Ectodermal cell (in vitro differentiated cells): ENCODE measurements at regions not wholly inside any gene's neighbourhood (a gene's known extent, or its start where the extent isn't known, plus 50 kb on each side); places are given as distances from the start of the nearest gene placed in this dataset.
"Not testable (repeated sequence)": the region's sequence is repeated elsewhere in the genome, so short reads cannot be mapped to it uniquely, and the experiment has no call there.

ENCODE experiments used
- H3K27ac ChIP-seq: 2 replicates; pipeline ENCODE4 v1.7.0; 2013; ENCODE audit warnings: mild to moderate bottlenecking, low read depth, low read length; ENCODE audit not compliant: insufficient read depth, poor library complexity, severe bottlenecking
- H3K27me3 ChIP-seq: 2 replicates; pipeline ENCODE4 v1.7.0; 2013; ENCODE audit warnings: mild to moderate bottlenecking, low read length; ENCODE audit not compliant: insufficient read depth, control insufficient read depth, poor library complexity, severe bottlenecking
- H3K36me3 ChIP-seq: one replicate; pipeline ENCODE4 v1.7.0; 2013; ENCODE audit warnings: low read length; ENCODE audit not compliant: control insufficient read depth, insufficient read depth
- H3K4me1 ChIP-seq: one replicate; pipeline ENCODE4 v1.7.0; 2013; ENCODE audit warnings: low read length; ENCODE audit not compliant: control insufficient read depth, insufficient read depth
- H3K4me3 ChIP-seq: 2 replicates; pipeline ENCODE4 v1.7.0; 2013; ENCODE audit warnings: low read depth, low read length, control low read depth; ENCODE audit not compliant: insufficient read depth
- H3K9me3 ChIP-seq: 2 replicates; pipeline ENCODE4 v1.7.0; 2013; ENCODE audit warnings: mild to moderate bottlenecking, low read length, moderate library complexity; ENCODE audit not compliant: control insufficient read depth
- WGBS, 2 experiments: methylation state at CpG; one replicate each; pipeline ENCODE4 v1.1.7; 2013; ENCODE audit warnings: missing lambda C conversion rate in 2 of 2; 5-methylcytosine and 5-hydroxymethylcytosine counted together

DNA sequence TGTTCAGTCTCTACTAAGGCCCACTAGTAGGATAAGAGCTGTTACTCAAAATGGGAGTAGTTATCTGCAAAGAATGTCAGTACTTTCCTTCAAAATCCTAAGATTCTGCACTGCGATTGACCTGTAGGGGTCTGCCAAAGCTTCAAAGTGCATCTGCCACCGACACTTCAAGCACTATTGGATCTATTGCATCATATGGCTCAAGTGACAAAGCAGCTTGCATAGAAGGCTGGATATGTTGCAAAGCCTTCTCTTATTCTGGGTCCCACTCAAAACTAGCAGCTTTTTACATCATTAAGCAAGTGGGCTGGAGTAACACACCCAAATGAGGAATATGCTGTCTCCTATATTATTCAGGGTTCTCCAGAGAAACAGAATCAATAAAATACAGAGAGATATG, 115.4 kb upstream of the EMCN start:
- no peaks in the 10 kb centered on the region for H3K36me3 ChIP-seq
- H3K4me3 ChIP-seq, result no peak overlapping the region
- no peak overlapping the region for H3K27ac ChIP-seq
- no peaks in the 10 kb centered on the region for H3K27me3 ChIP-seq
- WGBS, 2 experiments, result 95 to 96% methylated on average over 2 of the region's 2 CpGs
- no peaks in the 10 kb centered on the region for H3K4me1 ChIP-seq
- H3K9me3 ChIP-seq, result no peaks in the 10 kb centered on the region

DNA sequence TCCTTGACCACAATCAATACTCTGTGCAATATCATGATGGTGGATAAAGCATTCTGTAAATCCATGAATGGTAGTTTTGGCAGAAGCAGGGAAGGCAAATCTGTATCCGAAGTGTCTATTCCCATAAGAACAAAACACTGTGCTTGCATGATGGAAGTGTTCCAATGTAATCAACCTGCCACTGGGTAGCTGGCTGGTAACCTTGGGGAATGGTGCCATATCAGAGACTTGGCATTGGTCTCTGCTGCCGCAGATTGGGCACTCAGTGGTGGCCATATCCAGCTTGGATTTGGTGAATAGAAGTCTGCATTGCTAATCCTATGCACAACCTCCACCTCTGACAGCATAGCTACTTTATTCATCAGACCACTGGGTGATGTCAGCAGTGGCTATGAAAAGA, 114.3 kb upstream of the EMCN start:
- 94 to 97% methylated on average over 2 of the region's 2 CpGs for WGBS, 2 experiments
- H3K4me3 ChIP-seq, result no peak overlapping the region
- no peaks in the 10 kb centered on the region for H3K36me3 ChIP-seq
- no peaks in the 10 kb centered on the region for H3K4me1 ChIP-seq
- H3K27ac ChIP-seq, result no peak overlapping the region
- no peaks in the 10 kb centered on the region for H3K27me3 ChIP-seq
- H3K9me3 ChIP-seq, result no peaks in the 10 kb centered on the region

DNA sequence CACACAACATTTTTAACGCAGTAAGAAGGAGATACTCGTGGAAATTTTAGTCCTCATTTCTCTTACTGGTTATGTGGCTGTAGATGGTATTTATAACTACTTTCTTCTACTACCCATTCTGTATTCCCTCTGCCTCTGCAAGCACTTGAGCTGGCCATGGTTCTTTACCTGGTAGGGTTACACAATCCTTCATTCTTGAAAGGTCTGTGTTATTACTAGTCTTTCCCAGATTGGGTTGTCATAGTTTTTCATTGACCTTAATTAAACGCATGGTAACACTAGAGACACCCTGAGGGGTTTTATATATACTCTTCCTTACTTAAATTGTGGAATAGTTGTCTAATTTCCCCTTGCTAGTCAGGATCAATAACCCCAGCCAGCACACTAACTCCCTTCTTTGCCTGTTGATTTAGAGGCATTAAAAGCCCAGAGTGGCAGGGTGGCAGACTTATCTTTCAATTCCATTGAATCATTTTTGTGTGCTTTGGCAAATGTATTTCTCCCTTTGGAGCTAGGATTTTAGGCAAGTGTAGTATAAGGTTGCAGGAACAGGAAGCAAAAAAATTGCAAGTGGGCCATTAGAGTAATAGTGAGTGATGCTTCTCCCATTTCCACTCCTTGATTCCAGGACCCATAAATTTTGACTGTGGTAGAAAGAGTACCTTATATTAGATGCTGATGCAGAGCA, 113.6 kb upstream of the EMCN start:
- Histone ChIP-seq H3K27me3 (no peaks in the 10 kb centered on the region), H3K27ac (no peak overlapping the region), H3K9me3 (no peaks in the 10 kb centered on the region), H3K4me1 (no peaks in the 10 kb centered on the region), H3K36me3 (no peaks in the 10 kb centered on the region), H3K4me3 (no peak overlapping the region)
- 100% methylated on average over 1 of the region's 3 CpGs; no CpG with 5 or more reads in 1 of the 2 experiments for WGBS, 2 experiments

DNA sequence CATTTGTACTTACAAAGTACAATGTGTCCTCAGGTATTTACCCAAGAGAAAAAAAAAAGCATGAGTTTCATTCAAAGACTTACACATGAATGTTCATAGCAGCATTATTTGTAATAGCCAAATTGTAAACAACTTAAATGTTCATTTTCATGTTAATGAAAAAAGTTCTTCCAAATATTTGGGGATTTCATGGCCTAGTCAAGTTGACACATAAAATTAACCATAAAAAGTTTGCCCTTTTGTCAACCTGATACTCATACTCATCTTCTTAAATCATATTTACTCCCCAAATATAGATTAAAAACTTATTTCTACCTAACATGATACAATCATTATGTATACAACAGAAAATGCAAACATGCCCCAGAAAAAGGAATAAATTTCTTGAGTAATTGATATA, 112.5 kb upstream of the EMCN start:
- no peaks in the 10 kb centered on the region for H3K4me1 ChIP-seq
- no peaks in the 10 kb centered on the region for H3K9me3 ChIP-seq
- H3K27ac ChIP-seq, result no peak overlapping the region
- H3K36me3 ChIP-seq, result no peaks in the 10 kb centered on the region
- H3K4me3 ChIP-seq, result no peak overlapping the region
- no peaks in the 10 kb centered on the region for H3K27me3 ChIP-seq

DNA sequence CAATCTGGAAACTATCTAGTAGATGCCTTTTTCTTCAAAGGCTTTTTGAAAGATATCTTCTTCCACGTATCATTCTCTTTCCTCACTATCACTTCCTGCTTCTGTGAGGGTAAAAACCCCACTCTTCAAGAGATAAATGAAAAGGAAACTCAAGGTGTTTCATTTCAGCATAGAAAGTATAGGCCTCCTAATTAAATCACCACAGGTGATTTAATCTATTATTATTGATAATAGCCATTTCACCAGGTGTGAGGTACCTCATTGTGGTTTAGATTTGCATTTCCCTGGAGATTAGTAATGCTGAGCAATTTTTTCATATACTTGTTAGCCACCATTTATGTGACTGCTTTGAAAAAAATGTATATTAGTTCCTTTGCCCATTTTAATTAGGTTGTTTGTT, 92.0 kb upstream of the EMCN start:
- Histone ChIP-seq H3K9me3 (no peaks in the 10 kb centered on the region), H3K36me3 (no peaks in the 10 kb centered on the region), H3K4me1 (no peaks in the 10 kb centered on the region), H3K4me3 (no peak overlapping the region), H3K27me3 (no peaks in the 10 kb centered on the region), H3K27ac (no peak overlapping the region)
- 80 to 100% methylated on average over 1 of the region's 1 CpG for WGBS, 2 experiments

DNA sequence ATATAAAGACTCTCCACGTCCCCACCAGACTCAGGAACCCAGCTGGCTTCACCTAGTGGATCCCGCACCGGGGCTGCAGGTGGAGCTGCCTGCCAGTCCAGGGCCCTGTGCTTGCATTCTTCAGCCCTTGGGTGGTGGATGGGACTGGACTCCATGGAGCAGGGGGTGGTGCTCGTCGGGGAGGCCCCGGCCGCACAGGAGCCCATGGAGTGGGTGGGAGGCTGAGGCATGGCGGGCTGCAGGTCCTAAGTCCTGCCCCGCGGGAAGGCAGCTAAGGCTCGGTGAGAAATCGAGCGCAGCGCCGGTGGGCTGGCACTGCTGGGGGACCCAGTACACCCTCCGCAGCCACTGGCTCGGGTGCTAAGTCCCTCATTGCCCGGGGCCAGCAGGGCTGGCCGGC, 90.8 kb upstream of the EMCN start:
- H3K4me3 ChIP-seq, H3K36me3 ChIP-seq, H3K27me3 ChIP-seq, H3K4me1 ChIP-seq, H3K9me3 ChIP-seq, H3K27ac ChIP-seq: not testable (repeated sequence)
- 94 to 95% methylated on average over 19 of the region's 19 CpGs for WGBS, 2 experiments

DNA sequence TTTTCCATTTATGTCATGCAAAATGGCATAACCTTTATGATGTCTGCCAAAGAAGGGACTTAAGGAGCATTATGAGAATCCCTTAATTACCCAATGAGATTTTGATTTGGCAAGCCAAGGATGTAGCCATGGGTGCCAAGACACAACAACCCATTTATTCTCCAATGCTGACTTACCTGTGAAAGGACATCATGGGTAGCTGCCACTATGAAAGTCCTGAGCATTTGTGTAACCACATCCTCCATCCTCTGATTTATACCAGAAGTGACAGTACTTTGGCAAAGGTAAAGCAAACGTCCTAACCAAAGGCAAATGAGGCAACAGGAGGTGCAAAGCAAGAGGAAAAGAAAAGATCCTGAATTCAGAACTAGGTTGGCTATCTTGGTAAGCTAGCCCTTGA, 87.3 kb upstream of the EMCN start:
- 77 to 81% methylated on average over 1 of the region's 1 CpG for WGBS, 2 experiments
- Histone ChIP-seq H3K27ac (no peak overlapping the region), H3K9me3 (no peaks in the 10 kb centered on the region)

DNA sequence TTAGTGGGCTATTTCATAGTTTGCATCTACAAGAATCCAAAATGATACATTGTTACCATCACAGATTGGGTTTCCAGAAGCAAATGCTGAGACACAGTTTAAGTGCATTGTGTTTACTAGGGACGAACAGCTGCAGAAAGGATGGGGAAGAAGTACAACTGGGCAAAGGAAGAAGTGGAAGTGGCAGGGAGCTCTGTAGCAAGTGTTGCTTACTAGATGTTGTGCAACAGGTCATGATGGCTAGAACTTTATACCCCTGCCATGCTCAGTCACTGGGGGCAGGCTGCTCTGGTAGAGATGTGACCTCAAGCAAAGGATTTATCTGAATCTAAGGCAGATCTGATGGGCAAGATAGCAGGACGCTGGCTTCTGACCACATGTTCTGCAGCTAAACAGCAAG, 76.1 kb upstream of the EMCN start:
- Histone ChIP-seq H3K36me3 (no peaks in the 10 kb centered on the region), H3K27ac (no peak overlapping the region), H3K9me3 (no peaks in the 10 kb centered on the region), H3K4me3 (no peak overlapping the region), H3K27me3 (no peaks in the 10 kb centered on the region), H3K4me1 (no peaks in the 10 kb centered on the region)
- 88 to 92% methylated on average over 2 of the region's 2 CpGs for WGBS, 2 experiments

More for the DNA sequence above, 87.3 kb upstream of the EMCN start:
- no peaks in the 10 kb centered on the region for H3K4me1 ChIP-seq
- no peaks in the 10 kb centered on the region for H3K36me3 ChIP-seq
- H3K27me3 ChIP-seq, result no peaks in the 10 kb centered on the region
- H3K4me3 ChIP-seq, result no peak overlapping the region

DNA sequence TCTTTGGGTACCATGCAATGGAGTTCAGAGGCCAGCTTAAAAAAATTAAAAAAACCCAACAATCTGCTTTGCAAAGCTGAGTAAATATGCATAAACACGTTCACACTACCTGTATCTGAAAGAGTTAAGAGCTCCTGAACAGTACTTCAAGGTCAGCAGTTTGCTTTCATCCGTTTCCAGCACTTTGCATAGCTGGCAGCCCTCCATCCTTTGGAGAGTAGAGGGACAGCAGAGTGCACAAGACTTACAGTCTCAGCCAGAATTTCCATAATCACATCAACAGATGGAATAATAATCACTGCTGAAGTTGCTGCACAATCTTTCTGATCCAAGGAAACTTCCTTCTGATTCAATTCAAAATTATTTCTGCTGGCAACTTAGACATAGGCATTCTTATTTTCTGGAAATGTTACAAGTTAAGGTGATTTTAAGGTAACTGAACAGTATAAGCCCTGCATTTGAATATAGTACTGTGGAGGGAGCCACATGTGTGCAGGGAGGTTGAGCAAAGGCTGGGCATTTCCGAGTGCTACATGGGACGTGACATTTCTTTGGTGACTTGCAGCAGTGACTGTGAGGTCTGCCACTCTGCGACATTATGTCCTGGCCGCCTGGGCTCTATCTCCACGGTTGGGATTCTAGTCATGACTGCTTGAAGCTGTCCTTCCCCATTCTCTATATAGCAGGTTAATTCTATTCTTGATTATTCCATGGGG, 73.5 kb upstream of the EMCN start:
- Histone ChIP-seq H3K27me3 (no peaks in the 10 kb centered on the region), H3K36me3 (no peaks in the 10 kb centered on the region), H3K4me3 (no peak overlapping the region), H3K9me3 (no peaks in the 10 kb centered on the region), H3K27ac (no peak overlapping the region), H3K4me1 (no peaks in the 10 kb centered on the region)
- WGBS, 2 experiments, result 86 to 91% methylated on average over 7 of the region's 7 CpGs

DNA sequence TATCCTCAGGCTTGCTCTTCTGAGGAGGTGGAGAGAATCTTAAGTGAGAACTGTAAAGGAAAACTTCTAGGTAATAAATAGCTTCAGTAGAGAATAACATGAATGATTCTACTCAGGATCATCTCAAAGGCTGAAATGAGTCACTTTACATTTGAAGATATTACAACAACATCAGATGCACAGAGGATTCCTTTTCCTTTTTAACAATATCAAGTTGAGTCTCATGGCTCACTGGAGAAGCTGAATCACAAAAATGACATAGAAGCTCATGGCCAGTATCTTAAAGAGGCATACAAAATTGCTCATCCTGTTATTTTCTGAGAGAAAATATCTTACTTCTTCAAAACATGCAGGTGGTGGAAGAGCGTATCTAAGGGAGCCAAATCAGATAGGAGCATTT, 72.5 kb upstream of the EMCN start:
- 100% methylated on average over 1 of the region's 1 CpG for WGBS, 2 experiments
- no peaks in the 10 kb centered on the region for H3K27me3 ChIP-seq
- no peaks in the 10 kb centered on the region for H3K36me3 ChIP-seq
- H3K4me3 ChIP-seq, result no peak overlapping the region
- H3K4me1 ChIP-seq, result no peaks in the 10 kb centered on the region
- no peak overlapping the region for H3K27ac ChIP-seq
- H3K9me3 ChIP-seq, result no peaks in the 10 kb centered on the region
